ENCODE measurements at regions not wholly inside any gene's neighbourhood (a gene's known extent, or its start where the extent isn't known, plus 50 kb on each side); places are given as distances from the start of the nearest gene placed in this dataset.

DNA sequence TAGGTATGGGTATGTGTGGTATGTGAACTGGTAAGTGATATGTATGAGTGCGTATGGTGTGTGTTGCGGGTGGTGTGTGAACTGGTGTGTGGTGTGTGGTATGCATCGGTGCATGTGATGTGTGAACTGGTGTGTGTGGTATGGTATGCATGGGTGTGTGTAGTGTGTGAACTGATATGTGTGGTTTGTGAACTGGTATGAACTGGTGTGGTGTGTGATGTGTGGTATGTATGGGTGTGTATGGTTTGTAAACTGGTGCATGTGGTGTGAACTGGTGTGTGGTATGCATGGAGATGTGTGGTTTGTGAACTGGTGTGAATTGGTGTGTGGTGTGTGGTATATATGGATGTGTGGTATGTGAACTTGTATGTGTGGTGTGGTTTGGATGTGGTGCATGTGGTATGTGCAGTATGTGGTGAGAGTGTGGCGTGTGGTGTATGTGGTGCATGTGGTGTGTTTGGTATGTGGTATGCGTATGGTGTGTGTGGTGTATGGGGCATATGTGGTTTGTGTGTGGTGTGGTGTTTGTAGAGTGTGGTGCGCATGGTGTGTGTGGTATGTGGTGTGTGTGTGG is 208.9 kb upstream of the TNP1 start:
- no peak for ATAC-seq
- Mint-ChIP-seq H3K27me3 (peaks cover 12% of the 10 kb centered on the region), H3K9me3 (peaks cover 6% of the 10 kb centered on the region), H3K4me1 (no peaks in the 10 kb centered on the region), H3K27ac (no peak overlapping the region), H3K36me3 (ENCODE audit: low read depth) (no peaks in the 10 kb centered on the region), H3K4me3 (no peak overlapping the region)
- no peak for DNase-seq

DNA sequence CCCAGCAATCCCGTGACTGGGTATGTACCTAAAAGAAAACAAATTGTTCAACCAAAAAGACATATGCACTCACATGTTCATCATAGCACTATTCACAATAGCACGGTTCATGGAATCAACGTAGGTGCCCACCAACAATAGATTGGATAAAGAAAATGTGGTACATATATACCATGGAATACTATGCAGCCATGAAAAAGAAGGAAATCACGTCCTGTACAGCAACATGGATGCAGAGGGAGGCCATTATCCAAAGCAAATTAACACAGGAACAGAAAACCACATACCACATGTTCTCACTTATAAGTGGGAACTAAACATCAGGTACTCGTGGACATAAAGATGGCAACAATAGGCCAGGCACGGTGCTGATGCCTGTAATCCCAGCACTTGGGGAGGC is 207.9 kb upstream of the TNP1 start:
- H3K4me3 Mint-ChIP-seq, result no peak overlapping the region
- no peak for DNase-seq
- no peak for ATAC-seq
- H3K36me3 Mint-ChIP-seq (ENCODE audit: low read depth), result no peaks in the 10 kb centered on the region
- H3K27ac Mint-ChIP-seq, result no peak overlapping the region
- H3K27me3 Mint-ChIP-seq, result peaks cover 14% of the 10 kb centered on the region
- H3K4me1 Mint-ChIP-seq, result no peaks in the 10 kb centered on the region
- H3K9me3 Mint-ChIP-seq, result peaks cover 6% of the 10 kb centered on the region

DNA sequence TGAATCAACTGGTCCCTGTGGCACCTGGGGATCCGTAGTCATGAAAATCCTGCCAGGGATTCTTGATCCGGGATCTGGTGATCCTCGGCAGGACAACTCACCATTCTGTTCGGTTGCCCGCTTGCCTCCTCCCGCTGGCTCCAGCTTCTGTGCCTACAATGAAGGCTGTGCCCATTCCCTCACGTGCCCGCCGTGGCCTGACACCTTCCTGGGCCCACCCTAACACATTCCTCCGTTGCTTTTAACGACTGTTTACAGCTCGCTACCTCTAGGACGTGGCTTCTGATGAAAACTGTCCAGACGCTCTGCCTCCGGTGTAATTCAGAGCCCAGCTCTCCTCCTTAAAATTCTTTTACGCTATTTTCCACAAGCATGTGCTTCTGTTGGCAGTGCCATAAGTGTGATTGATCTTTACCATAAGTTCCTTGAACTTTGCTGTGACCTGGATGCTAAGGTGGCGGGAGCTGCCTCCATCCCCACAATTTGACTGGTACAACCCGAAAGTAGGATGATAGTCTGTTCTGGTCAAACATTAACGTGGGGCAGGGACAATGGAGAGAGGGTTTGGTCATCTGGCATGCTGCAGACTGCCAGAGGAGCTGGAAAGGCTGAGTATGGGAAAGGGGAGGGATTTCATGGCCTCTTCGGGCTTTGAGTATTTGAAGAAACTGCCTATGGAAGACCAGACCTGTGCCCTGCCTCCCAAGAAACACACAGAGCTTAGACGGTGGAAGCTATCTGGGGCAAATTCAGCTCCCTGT is 206.8 kb upstream of the TNP1 start:
- no peak for DNase-seq
- H3K27me3 Mint-ChIP-seq, result peaks cover 14% of the 10 kb centered on the region
- ATAC-seq, result no peak
- no peak overlapping the region for H3K4me3 Mint-ChIP-seq
- H3K9me3 Mint-ChIP-seq, result peaks cover 6% of the 10 kb centered on the region
- H3K27ac Mint-ChIP-seq, result no peak overlapping the region
- H3K36me3 Mint-ChIP-seq (ENCODE audit: low read depth), result no peaks in the 10 kb centered on the region
- H3K4me1 Mint-ChIP-seq, result no peaks in the 10 kb centered on the region

DNA sequence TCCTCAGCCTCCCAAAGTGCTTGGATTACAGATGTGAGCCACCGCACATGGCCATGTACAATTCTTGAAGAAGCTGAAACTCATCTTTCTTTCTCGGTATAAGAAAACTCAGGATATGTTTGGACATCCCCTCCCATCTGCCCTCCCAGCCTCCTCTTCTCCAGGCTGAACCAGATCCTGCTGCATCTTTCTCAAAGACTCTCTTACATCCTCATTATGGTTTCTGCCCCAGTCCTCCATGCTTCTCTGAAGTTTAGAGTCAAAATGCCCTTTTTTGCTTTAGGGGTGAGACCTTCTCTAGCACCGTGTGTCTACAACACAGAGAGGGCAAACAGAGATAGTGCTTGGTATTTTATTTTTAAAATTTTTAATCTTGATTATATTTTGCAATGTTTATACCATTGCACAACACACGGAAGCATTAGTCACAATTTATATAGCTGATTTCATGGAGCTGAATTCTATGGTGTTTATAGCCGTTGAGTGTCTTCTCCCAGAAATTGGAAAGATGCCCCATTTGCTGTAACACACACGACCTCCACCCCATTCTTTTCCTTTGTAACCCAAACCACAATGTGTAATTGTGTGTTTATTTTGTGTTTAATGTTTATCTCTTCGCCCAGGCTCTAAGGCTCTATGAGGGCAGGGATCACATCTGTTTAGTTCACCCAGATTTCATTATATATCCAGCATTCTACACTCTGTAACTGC is 206.0 kb upstream of the TNP1 start:
- Mint-ChIP-seq H3K4me3 (no peak overlapping the region), H3K27me3 (peaks cover 14% of the 10 kb centered on the region), H3K9me3 (peaks cover 6% of the 10 kb centered on the region), H3K36me3 (ENCODE audit: low read depth) (no peaks in the 10 kb centered on the region), H3K27ac (no peak overlapping the region), H3K4me1 (peaks cover 2% of the 10 kb centered on the region)
- DNase-seq, result no peak
- ATAC-seq, result no peak

DNA sequence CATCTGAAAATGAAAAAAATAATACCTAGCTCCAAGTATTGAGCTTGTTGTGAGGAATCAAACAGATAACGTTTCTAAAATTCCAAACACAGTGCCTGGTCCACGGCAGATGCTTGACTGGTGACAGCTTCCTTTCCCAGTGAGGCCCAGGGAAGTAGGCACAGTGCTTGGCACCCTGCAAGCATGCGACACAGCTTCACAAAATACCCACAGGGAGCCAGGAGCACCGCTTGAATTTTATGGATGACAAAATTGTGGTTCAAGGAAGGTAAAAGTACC is 205.1 kb upstream of the TNP1 start:
- Mint-ChIP-seq H3K27ac (no peak overlapping the region), H3K9me3 (peaks cover 6% of the 10 kb centered on the region), H3K27me3 (peaks cover 14% of the 10 kb centered on the region), H3K4me3 (no peak overlapping the region), H3K4me1 (peaks cover 4% of the 10 kb centered on the region), H3K36me3 (ENCODE audit: low read depth) (no peaks in the 10 kb centered on the region)
- ATAC-seq, result no peak
- no peak for DNase-seq

DNA sequence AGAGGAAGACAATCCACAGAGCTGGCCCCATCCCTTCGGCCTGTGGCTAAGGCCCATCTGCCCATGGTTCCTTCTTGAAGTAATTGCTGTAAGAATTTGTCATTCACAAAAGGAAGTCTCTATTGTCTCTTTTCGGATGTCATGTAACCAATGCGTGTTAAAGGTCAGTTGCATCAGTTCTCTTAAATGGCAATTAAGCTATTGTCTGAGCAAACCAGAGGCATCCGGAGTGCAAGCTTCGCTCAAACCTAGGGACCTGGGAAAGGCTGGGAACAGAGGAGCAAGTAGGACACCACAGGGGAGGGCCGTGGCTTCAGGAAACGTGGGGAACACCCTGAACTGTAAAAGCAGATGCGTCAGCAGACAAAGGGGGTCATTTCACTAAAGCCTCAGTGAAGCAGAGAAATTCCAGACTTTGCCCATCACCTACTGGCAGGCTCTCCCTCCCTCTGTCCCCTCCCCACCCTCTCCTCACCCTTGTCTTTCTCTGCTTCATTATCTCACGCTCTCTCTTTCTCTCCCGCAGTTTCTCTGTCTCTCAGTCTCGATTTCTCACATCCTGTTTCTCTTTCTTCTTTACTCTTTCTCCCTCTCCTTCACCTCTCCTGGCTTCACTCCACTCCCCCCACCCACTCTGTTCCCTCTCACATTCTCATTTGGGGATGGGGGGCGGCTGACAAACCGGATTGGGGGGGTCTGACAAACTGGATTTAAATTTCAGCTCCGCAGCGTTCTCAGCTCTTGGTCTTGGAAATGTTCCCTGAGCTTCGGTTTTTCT is 204.6 kb upstream of the TNP1 start:
- Mint-ChIP-seq H3K36me3 (ENCODE audit: low read depth) (no peaks in the 10 kb centered on the region), H3K4me1 (peaks cover 4% of the 10 kb centered on the region), H3K9me3 (peaks cover 6% of the 10 kb centered on the region), H3K27ac (no peak overlapping the region), H3K27me3 (peaks cover 14% of the 10 kb centered on the region), H3K4me3 (no peak overlapping the region)
- no peak for ATAC-seq
- DNase-seq, result no peak

DNA sequence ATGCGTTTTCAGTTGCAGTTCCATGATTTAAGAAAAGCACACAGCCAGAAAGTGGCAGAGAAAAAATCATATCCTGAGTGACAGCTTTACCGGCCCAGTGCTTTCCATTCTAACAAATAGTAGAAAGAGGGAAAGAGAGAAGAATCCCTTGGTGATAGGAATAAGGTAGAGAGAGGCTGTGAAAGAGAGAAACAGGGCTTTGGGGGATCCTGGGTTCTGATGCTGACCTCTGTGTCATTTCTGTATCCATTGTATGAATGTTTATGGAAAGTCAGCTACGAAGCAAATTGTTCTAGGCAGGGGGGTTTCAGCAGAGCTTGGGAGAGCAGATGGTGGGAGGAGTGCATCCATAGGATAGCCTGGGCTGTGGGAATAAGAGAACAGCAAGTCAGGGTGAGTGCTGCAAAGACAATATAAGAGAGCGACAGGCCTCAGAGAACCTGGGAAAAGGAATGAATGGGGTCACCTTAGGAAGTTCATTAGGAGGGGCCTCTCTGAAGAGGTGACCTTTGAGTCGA is 203.4 kb upstream of the TNP1 start:
- peak overlapping the region; percentile 4 for H3K27ac Mint-ChIP-seq
- H3K36me3 Mint-ChIP-seq (ENCODE audit: low read depth), result no peaks in the 10 kb centered on the region
- peaks cover 6% of the 10 kb centered on the region for H3K9me3 Mint-ChIP-seq
- H3K4me1 Mint-ChIP-seq, result peaks cover 4% of the 10 kb centered on the region
- H3K27me3 Mint-ChIP-seq, result peaks cover 14% of the 10 kb centered on the region
- ATAC-seq (no peak), DNase-seq (no peak)
- no peak overlapping the region for H3K4me3 Mint-ChIP-seq

DNA sequence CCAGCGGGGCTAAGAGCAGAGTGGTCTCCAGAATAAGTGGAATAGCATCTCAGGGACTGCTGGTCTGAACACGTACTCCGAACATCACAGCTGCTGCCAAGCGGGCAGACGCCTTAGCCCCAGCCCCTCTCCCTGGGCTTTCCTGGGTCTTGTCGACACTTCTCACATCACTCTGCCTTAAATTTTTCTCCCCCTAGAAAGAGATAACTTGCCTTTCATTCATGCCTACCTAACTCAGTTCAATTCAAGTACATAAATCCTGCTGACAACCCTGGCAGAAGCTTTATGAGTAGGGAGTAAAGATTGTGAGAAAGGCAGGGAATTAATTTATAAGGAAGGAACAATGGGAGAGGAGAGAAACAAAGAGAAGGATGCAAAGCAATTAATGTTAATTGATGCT is 202.9 kb upstream of the TNP1 start:
- no peak overlapping the region for H3K27ac Mint-ChIP-seq
- ATAC-seq (no peak), DNase-seq (no peak)
- H3K4me3 Mint-ChIP-seq, result no peak overlapping the region
- peaks cover 4% of the 10 kb centered on the region for H3K4me1 Mint-ChIP-seq
- peaks cover 5% of the 10 kb centered on the region for H3K9me3 Mint-ChIP-seq
- peaks cover 16% of the 10 kb centered on the region for H3K27me3 Mint-ChIP-seq
- no peaks in the 10 kb centered on the region for H3K36me3 Mint-ChIP-seq (ENCODE audit: low read depth)

DNA sequence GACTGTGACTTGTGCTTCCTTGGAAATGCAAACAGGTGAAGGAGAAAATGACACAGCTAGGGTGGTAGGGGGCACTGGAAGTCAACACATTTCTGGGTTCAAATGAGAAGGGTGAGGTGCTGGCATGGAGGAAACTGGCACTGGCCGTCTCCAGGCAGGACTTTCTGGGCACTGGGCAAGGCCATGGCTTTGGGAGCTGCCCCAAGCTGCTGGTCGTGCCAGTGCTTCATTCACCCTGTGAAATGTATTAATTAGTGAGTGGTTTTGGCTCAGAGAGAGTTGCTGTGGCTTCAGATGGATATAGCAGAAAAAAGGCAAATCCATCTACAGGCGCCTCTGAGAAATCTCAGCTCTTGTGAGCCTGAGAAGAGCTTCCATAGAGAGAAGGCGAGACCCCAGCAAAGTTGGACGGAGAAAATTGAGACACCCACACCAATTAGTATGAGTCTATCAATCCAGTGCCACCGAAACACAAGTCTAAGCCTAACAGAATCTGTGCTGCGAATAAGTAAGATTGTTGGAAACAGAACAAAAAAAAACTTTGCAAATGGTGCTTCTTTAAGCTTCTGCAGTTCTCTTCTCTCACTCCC is 202.1 kb upstream of the TNP1 start:
- no peak for ATAC-seq
- H3K4me3 Mint-ChIP-seq, result no peak overlapping the region

DNA sequence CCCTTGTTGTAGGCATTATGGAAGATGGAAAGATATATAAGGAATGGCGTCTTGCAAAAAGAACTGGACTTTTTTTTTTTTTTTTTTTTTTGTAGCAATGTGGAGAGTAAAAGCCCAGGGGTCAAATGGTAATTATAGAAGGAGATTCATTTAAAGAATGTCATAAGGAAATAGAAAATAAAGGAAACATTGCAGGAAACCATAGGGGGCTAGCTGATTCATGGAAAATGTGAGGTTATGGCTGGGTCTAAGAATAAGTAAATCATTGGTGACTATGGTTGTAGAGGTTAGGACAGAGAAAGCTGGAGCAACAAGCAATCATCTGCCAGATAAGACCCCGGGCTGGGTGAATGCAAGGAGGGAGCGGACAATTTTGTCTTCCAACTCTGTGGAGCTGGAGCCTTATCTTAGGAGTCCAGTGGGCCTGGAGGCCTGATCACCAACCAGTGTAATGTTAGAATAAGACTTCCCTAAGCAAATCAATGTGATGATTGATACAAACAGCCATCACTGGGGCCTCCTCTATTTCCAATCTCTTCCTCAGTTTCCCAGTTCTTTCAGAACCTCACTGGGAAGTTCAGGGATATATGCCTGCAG is 201.2 kb upstream of the TNP1 start:
- ATAC-seq (no peak), DNase-seq (no peak)
- Mint-ChIP-seq H3K27me3 (peaks cover 12% of the 10 kb centered on the region), H3K4me1 (peaks cover 4% of the 10 kb centered on the region), H3K27ac (peak overlapping the region; percentile 5), H3K4me3 (no peak overlapping the region), H3K36me3 (ENCODE audit: low read depth) (no peaks in the 10 kb centered on the region), H3K9me3 (no peaks in the 10 kb centered on the region)

More for the DNA sequence above, 202.1 kb upstream of the TNP1 start:
- H3K9me3 Mint-ChIP-seq, result no peaks in the 10 kb centered on the region
- H3K36me3 Mint-ChIP-seq (ENCODE audit: low read depth), result no peaks in the 10 kb centered on the region
- peaks cover 4% of the 10 kb centered on the region for H3K4me1 Mint-ChIP-seq
- DNase-seq, result no peak
- no peak overlapping the region for H3K27ac Mint-ChIP-seq
- H3K27me3 Mint-ChIP-seq, result peaks cover 18% of the 10 kb centered on the region

DNA sequence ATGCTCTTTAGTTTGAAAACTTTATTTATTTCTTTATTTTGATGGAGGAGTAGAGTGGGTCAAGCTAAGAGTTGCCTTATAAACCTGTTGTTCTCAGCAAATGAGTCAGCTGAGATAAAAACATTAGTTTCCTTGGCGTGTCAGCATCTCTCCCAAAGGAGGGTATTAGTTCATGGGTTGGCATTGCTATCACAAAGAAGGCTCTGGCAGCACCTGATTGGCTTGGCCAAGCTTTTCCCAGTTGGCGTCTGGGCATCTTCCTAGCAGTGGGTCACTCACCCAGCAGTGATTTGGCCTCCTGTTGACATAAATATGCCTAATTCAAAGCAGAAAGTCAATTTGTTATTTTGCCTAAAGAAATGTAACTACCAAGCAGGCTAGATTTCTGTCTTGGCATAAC is 200.7 kb upstream of the TNP1 start:
- Mint-ChIP-seq H3K27me3 (peaks cover 9% of the 10 kb centered on the region), H3K4me3 (no peak overlapping the region), H3K36me3 (ENCODE audit: low read depth) (no peaks in the 10 kb centered on the region), H3K27ac (no peak overlapping the region), H3K4me1 (peaks cover 4% of the 10 kb centered on the region), H3K9me3 (no peaks in the 10 kb centered on the region)
- no peak for ATAC-seq
- no peak for DNase-seq

DNA sequence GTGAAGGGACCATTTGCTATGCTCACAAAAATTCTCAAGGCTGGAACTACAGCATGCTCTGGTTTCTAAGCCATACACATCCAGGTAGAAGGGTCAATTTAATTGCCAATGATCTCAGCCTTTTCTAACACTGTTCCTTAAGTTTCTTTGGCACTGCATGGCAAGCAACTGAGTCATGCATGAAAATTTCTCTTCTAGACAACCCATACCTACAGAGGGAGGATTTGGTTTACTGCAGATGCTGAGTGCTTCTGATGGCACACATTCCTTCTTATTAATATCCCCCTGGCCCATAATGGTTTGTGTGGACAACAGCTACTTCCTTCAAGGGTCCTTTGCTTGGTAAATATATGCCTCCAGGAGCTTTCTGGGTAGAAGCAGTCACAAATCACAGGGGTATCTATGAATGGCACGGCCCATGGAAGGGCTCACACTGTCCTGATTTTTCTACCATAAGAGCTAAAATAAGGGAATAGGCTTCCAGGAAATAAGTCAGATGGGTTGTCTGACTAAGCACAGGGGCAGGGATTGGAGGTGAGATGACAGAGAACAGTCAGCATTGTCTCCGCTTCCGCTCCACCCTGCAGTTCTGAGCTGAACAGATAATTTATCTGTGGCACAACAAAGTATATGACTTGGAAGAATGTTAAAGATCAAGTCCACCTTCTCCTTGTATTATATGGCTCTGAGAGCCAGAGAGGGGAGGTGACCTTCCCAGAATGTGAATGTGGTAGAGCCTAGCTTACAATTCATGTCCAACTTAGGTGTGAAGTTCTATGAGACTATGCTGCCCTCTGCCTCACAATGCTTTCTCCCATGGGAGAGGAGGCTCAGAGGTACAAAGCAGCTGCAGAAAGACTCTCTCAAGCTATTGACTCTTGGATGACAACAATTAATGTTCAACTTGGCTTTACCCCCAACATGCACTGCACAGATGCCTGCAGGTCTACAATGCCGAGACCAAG is 199.2 kb upstream of the TNP1 start:
- peaks cover 6% of the 10 kb centered on the region for H3K27me3 Mint-ChIP-seq

DNA sequence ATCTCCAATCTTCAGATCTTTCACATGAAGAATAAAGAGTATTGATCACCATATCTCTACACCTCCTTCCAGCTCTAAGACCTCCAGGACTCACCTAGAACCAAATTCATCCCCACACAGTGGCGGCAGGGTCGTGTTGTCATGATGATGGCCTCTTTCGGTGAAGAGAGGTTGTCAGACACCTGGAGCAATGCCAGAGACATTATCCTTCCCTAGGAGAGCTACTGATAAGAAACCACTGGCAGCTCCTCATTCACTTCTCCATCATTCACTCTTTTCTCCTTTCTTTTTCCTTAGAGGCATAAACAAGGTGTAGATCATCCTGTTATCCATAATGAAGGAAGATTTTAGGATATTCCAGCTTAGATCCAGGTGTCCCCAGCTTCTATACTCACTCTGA is 197.9 kb upstream of the TNP1 start:
- Mint-ChIP-seq H3K4me3 (no peak overlapping the region), H3K27me3 (peaks cover 3% of the 10 kb centered on the region), H3K36me3 (ENCODE audit: low read depth) (no peaks in the 10 kb centered on the region), H3K4me1 (peaks cover 4% of the 10 kb centered on the region), H3K27ac (no peak overlapping the region), H3K9me3 (no peaks in the 10 kb centered on the region)
- ATAC-seq (no peak), DNase-seq (no peak)

More for the DNA sequence above, 199.2 kb upstream of the TNP1 start:
- no peak overlapping the region for H3K4me3 Mint-ChIP-seq
- no peak for DNase-seq
- no peaks in the 10 kb centered on the region for H3K9me3 Mint-ChIP-seq
- H3K27ac Mint-ChIP-seq, result no peak overlapping the region
- no peak for ATAC-seq
- H3K36me3 Mint-ChIP-seq (ENCODE audit: low read depth), result no peaks in the 10 kb centered on the region
- H3K4me1 Mint-ChIP-seq, result peaks cover 4% of the 10 kb centered on the region
